ENCODE measurements at regions not wholly inside any gene's neighbourhood (a gene's known extent, or its start where the extent isn't known, plus 50 kb on each side); places are given as distances from the start of the nearest gene placed in this dataset.

- DNase-seq: no peak
Observed at GRCh38 chr9:117547904-117548303, 133.0 kb upstream of the ASTN2 start.

GRCh38 chr9:117546894-117547678, 132.2 kb upstream of the ASTN2 start:
- DNase-seq: no peak

- DNase-seq: no peak
Observed at GRCh38 chr9:117545846-117546245, 131.0 kb upstream of the ASTN2 start.

GRCh38 chr9:117543089-117543488, 128.2 kb upstream of the ASTN2 start:
- no peak for DNase-seq

- DNase-seq: no peak
Observed at GRCh38 chr9:117542021-117542420, 127.2 kb upstream of the ASTN2 start.

GRCh38 chr9:117541181-117541580, 126.3 kb upstream of the ASTN2 start:
- no peak for DNase-seq

- no peak for DNase-seq
Observed at GRCh38 chr9:117535973-117536372, 121.1 kb upstream of the ASTN2 start.

- DNase-seq: no peak
Observed at GRCh38 chr9:117535434-117535833, 120.6 kb upstream of the ASTN2 start.

GRCh38 chr9:117528225-117528624, 113.4 kb upstream of the ASTN2 start:
- no peak for DNase-seq

GRCh38 chr9:117526674-117527073, 111.8 kb upstream of the ASTN2 start:
- no peak for DNase-seq

- DNase-seq: no peak
Observed at GRCh38 chr9:117523531-117524153, 108.8 kb upstream of the ASTN2 start.

- no peak for DNase-seq
Observed at GRCh38 chr9:117521293-117521692, 106.4 kb upstream of the ASTN2 start.

- no peak for DNase-seq
Observed at GRCh38 chr9:117516676-117517632, 102.1 kb upstream of the ASTN2 start.

GRCh38 chr9:117511852-117512481, 97.1 kb upstream of the ASTN2 start:
- DNase-seq: no peak

GRCh38 chr9:117496307-117496706, 81.5 kb upstream of the ASTN2 start:
- DNase-seq: no peak

GRCh38 chr9:117494401-117495090, 79.7 kb upstream of the ASTN2 start:
- no peak for DNase-seq

- no peak for DNase-seq
Observed at GRCh38 chr9:117492476-117492875, 77.6 kb upstream of the ASTN2 start.

- DNase-seq: no peak
Observed at GRCh38 chr9:117491491-117491890, 76.6 kb upstream of the ASTN2 start.

- DNase-seq: no peak
Observed at GRCh38 chr9:117490199-117490598, 75.3 kb upstream of the ASTN2 start.

GRCh38 chr9:117488659-117489058, 73.8 kb upstream of the ASTN2 start:
- DNase-seq: no peak

- DNase-seq: no peak
Observed at GRCh38 chr9:117487555-117488175, 72.8 kb upstream of the ASTN2 start.

- no peak for DNase-seq
Observed at GRCh38 chr9:117486426-117486825, 71.6 kb upstream of the ASTN2 start.
